ENCODE measurements at regions not wholly inside any gene's neighbourhood (a gene's known extent, or its start where the extent isn't known, plus 50 kb on each side); places are given as distances from the start of the nearest gene placed in this dataset.
"Not testable (repeated sequence)": the region's sequence is repeated elsewhere in the genome, so short reads cannot be mapped to it uniquely, and the experiment has no call there.

- H3K9me3 Mint-ChIP-seq (ENCODE audit: low read depth, unreplicated experiment) = no peaks in the 10 kb centered on the region
- H3K27me3 Mint-ChIP-seq (ENCODE audit: unreplicated experiment) = no peaks in the 10 kb centered on the region
- CTCF ChIA-PET = no interaction called here
- BruUV-seq (replicated peaks) = no TSS peak
- DNase-seq = no peak
- intact Hi-C loops (cut with micrococcal nuclease; ENCODE audit: unreplicated experiment) = no loop called here
- no peaks in the 10 kb centered on the region for H3K36me3 Mint-ChIP-seq (ENCODE audit: insufficient read depth, unreplicated experiment)
- no peak overlapping the region for H3K27ac Mint-ChIP-seq (ENCODE audit: unreplicated experiment)
- H3K4me3 Mint-ChIP-seq (ENCODE audit: low read depth, unreplicated experiment) = no peak overlapping the region
- H3K4me1 Mint-ChIP-seq (ENCODE audit: low read depth, unreplicated experiment) = no peaks in the 10 kb centered on the region
- no peak for TF ChIP-seq CTCF (IDR thresholded peaks at IDR 0.05; ENCODE audit: unreplicated experiment)
These were observed 307.4 kb downstream of the FZD1 start for GRCh38 chr7:91571601-91572000.

GRCh38 chr7:91573405-91573804, 307.1 kb downstream of the MTERF1 start:
- intact Hi-C loops (cut with micrococcal nuclease; ENCODE audit: unreplicated experiment) = no loop called here
- no peak overlapping the region for H3K27ac Mint-ChIP-seq (ENCODE audit: unreplicated experiment)
- H3K4me1 Mint-ChIP-seq (ENCODE audit: low read depth, unreplicated experiment) = no peaks in the 10 kb centered on the region
- no peaks in the 10 kb centered on the region for H3K27me3 Mint-ChIP-seq (ENCODE audit: unreplicated experiment)
- CTCF ChIA-PET = no interaction called here
- H3K4me3 Mint-ChIP-seq (ENCODE audit: low read depth, unreplicated experiment) = no peak overlapping the region
- no peaks in the 10 kb centered on the region for H3K36me3 Mint-ChIP-seq (ENCODE audit: insufficient read depth, unreplicated experiment)
- H3K9me3 Mint-ChIP-seq (ENCODE audit: low read depth, unreplicated experiment) = no peaks in the 10 kb centered on the region
- no TSS peak for BruUV-seq (replicated peaks)
- no peak for TF ChIP-seq CTCF (IDR thresholded peaks at IDR 0.05; ENCODE audit: unreplicated experiment)
- no peak for DNase-seq

- CTCF ChIA-PET; BruUV-seq (replicated peaks); DNase-seq; H3K27ac Mint-ChIP-seq (ENCODE audit: unreplicated experiment); H3K4me1 Mint-ChIP-seq (ENCODE audit: low read depth, unreplicated experiment); H3K9me3 Mint-ChIP-seq (ENCODE audit: low read depth, unreplicated experiment); H3K4me3 Mint-ChIP-seq (ENCODE audit: low read depth, unreplicated experiment); intact Hi-C loops (cut with micrococcal nuclease; ENCODE audit: unreplicated experiment); H3K36me3 Mint-ChIP-seq (ENCODE audit: insufficient read depth, unreplicated experiment); H3K27me3 Mint-ChIP-seq (ENCODE audit: unreplicated experiment): not testable (repeated sequence)
These were observed 304.0 kb downstream of the MTERF1 start for GRCh38 chr7:91576459-91576858.

- H3K27me3 Mint-ChIP-seq (ENCODE audit: unreplicated experiment) = no peaks in the 10 kb centered on the region
- H3K4me1 Mint-ChIP-seq (ENCODE audit: low read depth, unreplicated experiment) = no peaks in the 10 kb centered on the region
- intact Hi-C loops (cut with micrococcal nuclease; ENCODE audit: unreplicated experiment) = no loop called here
- CTCF ChIA-PET = no interaction called here
- TF ChIP-seq CTCF (IDR thresholded peaks at IDR 0.05; ENCODE audit: unreplicated experiment) = no peak
- H3K9me3 Mint-ChIP-seq (ENCODE audit: low read depth, unreplicated experiment) = no peaks in the 10 kb centered on the region
- H3K27ac Mint-ChIP-seq (ENCODE audit: unreplicated experiment) = no peak overlapping the region
- H3K4me3 Mint-ChIP-seq (ENCODE audit: low read depth, unreplicated experiment) = no peak overlapping the region
- no TSS peak for BruUV-seq (replicated peaks)
- no peak for DNase-seq
- no peaks in the 10 kb centered on the region for H3K36me3 Mint-ChIP-seq (ENCODE audit: insufficient read depth, unreplicated experiment)
These were observed 300.7 kb downstream of the MTERF1 start for GRCh38 chr7:91579837-91580236.

GRCh38 chr7:91582799-91583477, 297.6 kb downstream of the MTERF1 start:
- no TSS peak for BruUV-seq (replicated peaks)

More at GRCh38 chr7:91582799-91583477, 297.6 kb downstream of the MTERF1 start:
- CTCF ChIA-PET = no interaction called here
- Mint-ChIP-seq H3K9me3 (ENCODE audit: low read depth, unreplicated experiment) (no peaks in the 10 kb centered on the region), H3K27ac (ENCODE audit: unreplicated experiment) (no peak overlapping the region), H3K4me3 (ENCODE audit: low read depth, unreplicated experiment) (no peak overlapping the region), H3K36me3 (ENCODE audit: insufficient read depth, unreplicated experiment) (no peaks in the 10 kb centered on the region), H3K27me3 (ENCODE audit: unreplicated experiment) (no peaks in the 10 kb centered on the region), H3K4me1 (ENCODE audit: low read depth, unreplicated experiment) (no peaks in the 10 kb centered on the region)
- TF ChIP-seq CTCF (IDR thresholded peaks at IDR 0.05; ENCODE audit: unreplicated experiment) = no peak
- intact Hi-C loops (cut with micrococcal nuclease; ENCODE audit: unreplicated experiment) = no loop called here
- DNase-seq = no peak
